ENCODE measurements at regions not wholly inside any gene's neighbourhood (a gene's known extent, or its start where the extent isn't known, plus 50 kb on each side); places are given as distances from the start of the nearest gene placed in this dataset.

DNA sequence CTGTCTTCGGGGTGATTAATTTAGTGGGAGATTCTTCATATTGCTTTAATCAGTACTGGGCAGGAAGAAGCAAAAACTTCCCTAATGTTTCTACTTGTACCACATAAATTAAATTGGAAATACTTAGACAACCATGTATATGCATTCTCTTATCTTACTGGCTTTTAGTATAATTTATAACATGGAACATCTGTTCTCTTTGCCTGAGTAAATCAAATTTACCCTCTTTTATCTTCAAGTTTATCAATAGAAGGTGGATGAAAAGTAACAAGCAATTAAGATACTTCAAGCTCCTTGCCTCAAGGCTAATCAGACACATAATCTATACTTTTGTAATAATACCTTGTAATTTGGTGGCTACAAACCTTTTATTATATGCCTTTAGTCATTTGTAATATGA lies 274.4 kb upstream of the ARX start:
- H3K4me3 ChIP-seq (ENCODE audit: low read depth, low read length): no peak overlapping the region
- TF ChIP-seq, protein P1, sequence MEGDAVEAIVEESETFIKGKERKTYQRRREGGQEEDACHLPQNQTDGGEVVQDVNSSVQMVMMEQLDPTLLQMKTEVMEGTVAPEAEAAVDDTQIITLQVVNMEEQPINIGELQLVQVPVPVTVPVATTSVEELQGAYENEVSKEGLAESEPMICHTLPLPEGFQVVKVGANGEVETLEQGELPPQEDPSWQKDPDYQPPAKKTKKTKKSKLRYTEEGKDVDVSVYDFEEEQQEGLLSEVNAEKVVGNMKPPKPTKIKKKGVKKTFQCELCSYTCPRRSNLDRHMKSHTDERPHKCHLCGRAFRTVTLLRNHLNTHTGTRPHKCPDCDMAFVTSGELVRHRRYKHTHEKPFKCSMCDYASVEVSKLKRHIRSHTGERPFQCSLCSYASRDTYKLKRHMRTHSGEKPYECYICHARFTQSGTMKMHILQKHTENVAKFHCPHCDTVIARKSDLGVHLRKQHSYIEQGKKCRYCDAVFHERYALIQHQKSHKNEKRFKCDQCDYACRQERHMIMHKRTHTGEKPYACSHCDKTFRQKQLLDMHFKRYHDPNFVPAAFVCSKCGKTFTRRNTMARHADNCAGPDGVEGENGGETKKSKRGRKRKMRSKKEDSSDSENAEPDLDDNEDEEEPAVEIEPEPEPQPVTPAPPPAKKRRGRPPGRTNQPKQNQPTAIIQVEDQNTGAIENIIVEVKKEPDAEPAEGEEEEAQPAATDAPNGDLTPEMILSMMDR (IDR thresholded peaks at IDR 0.05; ENCODE audit: borderline replicate concordance, insufficient read depth, low read depth, low read length): no peak

DNA sequence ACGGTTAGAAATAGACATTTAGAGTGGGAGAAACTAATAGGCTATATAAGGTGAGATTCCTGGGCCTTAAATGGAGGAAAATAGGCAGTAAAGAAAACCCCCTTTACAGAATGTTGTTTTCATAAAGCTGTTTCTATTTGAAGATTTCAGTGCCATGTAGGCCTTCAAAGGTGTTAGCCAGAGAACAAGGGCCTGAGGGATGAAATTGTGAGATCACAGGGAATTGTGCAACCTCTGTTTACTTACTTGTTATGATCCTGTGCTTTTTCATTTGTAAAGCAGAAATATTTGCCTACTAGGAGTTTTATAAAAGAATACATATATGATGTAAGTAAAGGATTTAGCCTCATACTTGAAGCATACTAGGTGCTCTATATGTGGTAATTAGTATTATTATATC lies 272.9 kb upstream of the ARX start:
- H3K4me3 ChIP-seq (ENCODE audit: low read depth, low read length): no peak overlapping the region
- TF ChIP-seq, protein P1 (IDR thresholded peaks at IDR 0.05; ENCODE audit: borderline replicate concordance, insufficient read depth, low read depth, low read length): no peak

DNA sequence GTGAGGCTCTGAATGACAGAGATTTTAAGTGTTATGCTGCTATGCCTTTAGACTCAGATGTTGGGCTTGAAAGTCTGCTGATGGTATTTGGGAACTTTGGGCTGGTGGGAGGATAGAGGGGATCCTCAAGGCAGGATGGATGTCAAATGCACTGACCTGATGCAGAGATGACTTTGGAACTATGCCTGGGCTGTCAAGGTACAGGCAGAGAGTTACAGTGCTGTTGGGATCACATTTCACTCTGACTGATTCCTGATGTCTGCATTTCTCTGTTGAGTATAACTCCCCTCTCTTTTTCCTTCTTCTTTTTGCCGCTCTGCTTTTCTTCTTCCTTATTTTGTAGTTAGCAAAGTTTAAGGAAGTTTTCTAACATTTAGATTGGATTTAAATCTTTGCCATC lies 271.8 kb upstream of the ARX start:
- TF ChIP-seq, protein P1 (IDR thresholded peaks at IDR 0.05; ENCODE audit: borderline replicate concordance, insufficient read depth, low read depth, low read length): no peak
- no peak overlapping the region for H3K4me3 ChIP-seq (ENCODE audit: low read depth, low read length)

DNA sequence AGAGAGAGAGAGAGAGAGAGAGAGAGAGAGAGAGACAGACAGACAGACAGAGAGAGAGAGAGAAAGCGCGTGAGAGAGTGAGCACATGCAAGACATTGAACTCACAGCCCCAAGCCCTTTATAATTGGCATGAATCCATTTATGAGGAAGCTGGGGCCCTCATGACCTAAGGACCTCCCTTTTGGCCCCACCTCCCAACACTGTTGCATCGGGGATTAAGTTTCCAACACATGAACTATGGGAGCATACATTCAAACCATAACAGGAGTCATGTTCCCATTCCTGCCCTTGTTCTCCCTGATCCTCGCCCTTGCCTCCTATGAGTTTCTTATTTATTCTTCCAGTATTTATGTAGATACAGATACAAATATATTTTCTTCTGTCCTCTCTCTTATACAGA lies 269.8 kb upstream of the ARX start:
- TF ChIP-seq, protein P1 (IDR thresholded peaks at IDR 0.05; ENCODE audit: borderline replicate concordance, insufficient read depth, low read depth, low read length): no peak
- no peak overlapping the region for H3K4me3 ChIP-seq (ENCODE audit: low read depth, low read length)

DNA sequence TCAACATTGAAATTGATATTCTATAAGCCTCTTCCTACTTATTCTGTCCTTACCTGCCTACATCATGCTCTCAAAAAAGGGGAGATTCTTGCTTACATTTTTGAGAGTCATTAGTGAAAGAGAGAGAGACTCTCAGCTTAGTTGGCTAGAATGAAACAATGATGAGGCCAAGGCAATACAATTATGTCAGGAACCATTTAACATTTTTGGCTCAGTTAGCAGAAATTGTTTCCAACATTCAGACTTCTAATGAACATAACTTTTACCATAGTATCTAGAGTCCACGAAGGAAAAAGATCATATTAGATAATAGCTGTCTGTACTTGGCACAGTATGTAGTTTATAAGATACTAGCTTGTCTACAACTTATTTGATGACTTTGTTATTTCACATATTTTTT lies 263.7 kb upstream of the ARX start:
- TF ChIP-seq, protein P1 (IDR thresholded peaks at IDR 0.05; ENCODE audit: borderline replicate concordance, insufficient read depth, low read depth, low read length): no peak
- H3K4me3 ChIP-seq (ENCODE audit: low read depth, low read length): no peak overlapping the region

DNA sequence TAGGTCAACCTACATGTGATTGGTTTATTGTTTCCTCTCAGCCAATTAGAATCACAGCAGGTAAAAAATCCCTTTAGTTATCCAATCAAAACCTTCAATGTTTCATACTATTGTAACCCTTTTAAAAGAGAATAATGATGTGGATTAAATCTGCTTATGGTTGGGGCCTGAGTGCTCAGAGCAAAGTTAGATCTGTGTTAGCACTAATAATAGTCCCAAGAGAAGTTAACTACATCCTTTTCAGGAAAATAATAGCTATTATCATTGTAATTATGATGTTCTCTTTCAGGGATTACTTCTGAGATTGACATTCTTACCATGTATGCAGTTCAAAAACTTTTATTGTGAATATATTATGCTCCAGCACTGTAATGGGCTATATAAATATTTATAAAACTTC lies 262.6 kb upstream of the ARX start:
- H3K4me3 ChIP-seq (ENCODE audit: low read depth, low read length): no peak overlapping the region
- TF ChIP-seq, protein P1 (IDR thresholded peaks at IDR 0.05; ENCODE audit: borderline replicate concordance, insufficient read depth, low read depth, low read length): no peak

DNA sequence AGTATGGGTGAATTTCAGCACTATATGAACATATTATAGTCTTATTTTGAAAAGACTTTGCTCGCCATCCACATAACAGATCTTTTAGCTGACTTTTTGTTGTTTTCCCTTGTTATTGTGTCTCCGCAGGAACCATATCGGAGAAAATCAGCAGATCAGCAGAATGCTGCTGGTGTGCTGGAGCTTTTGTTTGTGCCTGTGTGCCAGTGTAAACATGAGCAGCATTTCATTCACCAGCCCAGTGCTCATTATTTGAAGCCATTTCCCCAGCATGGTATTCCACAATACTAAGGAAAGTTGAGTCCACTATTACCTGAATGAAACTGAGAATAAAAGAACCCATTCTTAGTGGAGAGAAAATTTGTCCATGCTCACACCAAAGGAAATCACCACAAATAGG lies 261.8 kb upstream of the ARX start:
- TF ChIP-seq, protein P1 (IDR thresholded peaks at IDR 0.05; ENCODE audit: borderline replicate concordance, insufficient read depth, low read depth, low read length): no peak
- no peak overlapping the region for H3K4me3 ChIP-seq (ENCODE audit: low read depth, low read length)

Data from GM12875 (cell line).